CD14-positive monocyte (primary cell): ENCODE measurements at regions not wholly inside any gene's neighbourhood (a gene's known extent, or its start where the extent isn't known, plus 50 kb on each side); places are given as distances from the start of the nearest gene placed in this dataset.

Experiments used
- DNase-seq, 3 donors: peaks; one replicate each; pipeline ENCODE4 v3.0.0-alpha.2; 2011 to 2022
- H2AFZ ChIP-seq: 2 replicates; pipeline ENCODE4 v1.6.0; 2012; ENCODE audit warnings: mild to moderate bottlenecking, low read depth, low read length, inconsistent platforms; ENCODE audit not compliant: insufficient read depth, poor library complexity, severe bottlenecking
- H3K27ac ChIP-seq, 2 donors: 1 replicate in 1 of 2; 2 replicates in 1 of 2; pipeline ENCODE4 v1.5.1; 2012 to 2013; ENCODE audit warnings: low read length in 2 of 2, control low read depth in 1 of 2, inconsistent platforms in 1 of 2, low read depth in 1 of 2, mild to moderate bottlenecking in 1 of 2
- H3K27me3 ChIP-seq, 2 donors: one replicate each; pipeline versions ENCODE4 v1.6.0 to v1.6.1; 2011 to 2013; ENCODE audit warnings: low read length in 2 of 2; ENCODE audit not compliant: control insufficient read depth in 2 of 2, insufficient read depth in 2 of 2
- H3K36me3 ChIP-seq, 2 donors: replicated peaks in 1 of 2; 1 replicate in 1 of 2; 2 replicates in 1 of 2; pipeline versions ENCODE4 v1.5.1 to v1.6.1; 2012 to 2013; ENCODE audit warnings: low read length in 2 of 2, control low read depth in 1 of 2, inconsistent platforms in 1 of 2, mild to moderate bottlenecking in 1 of 2; ENCODE audit not compliant: insufficient read depth in 2 of 2, control insufficient read depth in 1 of 2
- H3K4me1 ChIP-seq, 2 donors: 1 replicate in 1 of 2; 2 replicates in 1 of 2; pipeline versions ENCODE4 v1.5.1 to v1.6.1; 2012 to 2013; ENCODE audit warnings: low read length in 2 of 2, control low read depth in 1 of 2, inconsistent platforms in 1 of 2, mild to moderate bottlenecking in 1 of 2, moderate library complexity in 1 of 2; ENCODE audit not compliant: insufficient read depth in 2 of 2, control insufficient read depth in 1 of 2
- H3K4me2 ChIP-seq: replicated peaks from 2 replicates; pipeline ENCODE3; 2012; ENCODE audit warnings: low read length, moderate library complexity, mild to moderate bottlenecking; ENCODE audit not compliant: poor library complexity, severe bottlenecking; ENCODE audit errors: extremely low read depth
- H3K4me3 ChIP-seq, 3 experiments: fragments of 200-600 bp in 1 of 3; sonication (generic) in 1 of 3; replicated peaks in 1 of 3; 1 replicate in 2 of 3; 2 replicates in 1 of 3; pipeline ENCODE4 v1.5.1; 2011 to 2013; ENCODE audit warnings: low read length in 3 of 3, mild to moderate bottlenecking in 3 of 3, control low read depth in 2 of 3, low read depth in 2 of 3, inconsistent platforms in 1 of 3, moderate library complexity in 1 of 3
- H3K79me2 ChIP-seq: 2 replicates; pipeline ENCODE4 v1.6.0; 2012; ENCODE audit warnings: mild to moderate bottlenecking, control low read depth, inconsistent platforms, low read length, moderate library complexity; ENCODE audit not compliant: insufficient read depth
- H3K9ac ChIP-seq: 2 replicates; pipeline ENCODE4 v1.6.0; 2017; ENCODE audit warnings: low read length, mild to moderate bottlenecking; ENCODE audit not compliant: insufficient read depth, poor library complexity, severe bottlenecking
- H3K9me3 ChIP-seq, 2 donors: replicated peaks in 1 of 2; 1 replicate in 1 of 2; 2 replicates in 1 of 2; pipeline versions ENCODE4 v1.5.1 to v1.6.1; 2012 to 2013; ENCODE audit warnings: low read length in 2 of 2, control low read depth in 1 of 2; ENCODE audit not compliant: control insufficient read depth in 1 of 2, insufficient read depth in 1 of 2
- H4K20me1 ChIP-seq: 2 replicates; pipeline ENCODE4 v1.6.0; 2012; ENCODE audit warnings: mild to moderate bottlenecking, low read length, control low read depth, moderate library complexity; ENCODE audit not compliant: insufficient read depth
- H3K27ac Mint-ChIP-seq, 7 donors: one replicate each; pipeline ENCODE4 v1.8.0; 2020; ENCODE audit warnings: mild to moderate bottlenecking in 7 of 7, mixed read lengths in 7 of 7, moderate library complexity in 6 of 7, inconsistent platforms in 2 of 7
- H3K27me3 Mint-ChIP-seq, 3 donors: one replicate each; pipeline ENCODE4 v1.8.0; 2021 to 2022; ENCODE audit warnings: low read depth in 3 of 3, mild to moderate bottlenecking in 3 of 3, mixed read lengths in 3 of 3, moderate library complexity in 3 of 3, inconsistent platforms in 1 of 3
- H3K36me3 Mint-ChIP-seq, 2 donors: one replicate each; pipeline ENCODE4 v1.8.0; 2020; ENCODE audit warnings: mixed read lengths in 2 of 2, inconsistent platforms in 1 of 2, mild to moderate bottlenecking in 1 of 2
- H3K4me1 Mint-ChIP-seq: one replicate; pipeline ENCODE4 v1.8.0; 2020; ENCODE audit warnings: mild to moderate bottlenecking, mixed read lengths
- H3K4me3 Mint-ChIP-seq, 2 donors: one replicate each; pipeline ENCODE4 v1.8.0; 2020; ENCODE audit warnings: mild to moderate bottlenecking in 2 of 2, mixed read lengths in 2 of 2, moderate library complexity in 1 of 2
- H3K9me3 Mint-ChIP-seq, 7 donors: one replicate each; pipeline ENCODE4 v1.8.0; 2020 to 2022; ENCODE audit warnings: mixed read lengths in 7 of 7, mild to moderate bottlenecking in 6 of 7, moderate library complexity in 6 of 7, inconsistent platforms in 2 of 7
- WGBS: methylation state at CpG from one replicate; pipeline ENCODE4 v1.1.5; 2013; ENCODE audit warnings: missing lambda C conversion rate; ENCODE audit not compliant: insufficient coverage; 5-methylcytosine and 5-hydroxymethylcytosine counted together
- intact Hi-C, 2 donors: fragments of 100-400 bp; cut with micrococcal nuclease; formaldehyde crosslinking; loops; one replicate each; pipeline versions ENCODE4 v1.15.0 to v1.15.1; 2023
- TF ChIP-seq, protein P1 (sequence below): fragments of 200-600 bp; IDR thresholded peaks from one replicate; pipeline ENCODE4 v1.8.0; 2022; ENCODE audit warnings: antibody characterized with exemption, mild to moderate bottlenecking

DNA sequence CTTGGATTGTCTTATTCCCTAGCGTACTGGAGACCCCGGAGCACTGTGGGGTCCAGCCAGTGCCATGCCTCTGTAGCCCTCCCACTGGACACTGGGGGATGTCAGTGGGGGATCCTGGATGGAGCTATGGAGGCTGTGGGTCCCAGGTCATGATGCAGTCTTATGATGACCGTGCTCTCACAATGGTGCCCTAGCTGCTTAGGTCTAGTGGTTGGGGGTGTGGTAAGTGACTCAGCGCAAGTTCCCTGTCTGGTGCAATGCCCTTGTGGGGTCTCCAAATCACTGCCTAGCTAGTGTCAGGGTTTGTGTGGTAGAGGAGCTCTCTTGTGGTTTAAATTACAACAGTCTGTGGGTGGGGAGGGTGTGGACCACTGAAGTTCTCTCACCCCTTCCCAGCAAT lies 135.4 kb downstream of the CDC5L start:
- Histone ChIP-seq H3K4me2 (no peak overlapping the region), H4K20me1 (no peaks in the 10 kb centered on the region), H3K9ac (no peak overlapping the region), H3K27me3 (peaks cover 4 to 23% of the 10 kb centered on the region in 2 donors), H2AFZ (no peak overlapping the region), H3K36me3 (no peaks in the 10 kb centered on the region), H3K4me1 (peaks cover 20 to 25% of the 10 kb centered on the region in 2 donors), H3K79me2 (no peaks in the 10 kb centered on the region), H3K27ac (no peak overlapping the region), H3K9me3 (peaks cover 0 to 8% of the 10 kb centered on the region in 2 donors), H3K4me3 (no peak overlapping the region)
- peaks cover 32% of the 10 kb centered on the region for H3K4me1 Mint-ChIP-seq
- H3K9me3 Mint-ChIP-seq, result peaks cover 8 to 27% (median 14%) of the 10 kb centered on the region in 7 donors
- peak in 2 of 3 donors; percentile 7 to 54 for DNase-seq
- no peak overlapping the region for H3K4me3 Mint-ChIP-seq
- intact Hi-C loops, result no loop called here
- TF ChIP-seq, protein P1, sequence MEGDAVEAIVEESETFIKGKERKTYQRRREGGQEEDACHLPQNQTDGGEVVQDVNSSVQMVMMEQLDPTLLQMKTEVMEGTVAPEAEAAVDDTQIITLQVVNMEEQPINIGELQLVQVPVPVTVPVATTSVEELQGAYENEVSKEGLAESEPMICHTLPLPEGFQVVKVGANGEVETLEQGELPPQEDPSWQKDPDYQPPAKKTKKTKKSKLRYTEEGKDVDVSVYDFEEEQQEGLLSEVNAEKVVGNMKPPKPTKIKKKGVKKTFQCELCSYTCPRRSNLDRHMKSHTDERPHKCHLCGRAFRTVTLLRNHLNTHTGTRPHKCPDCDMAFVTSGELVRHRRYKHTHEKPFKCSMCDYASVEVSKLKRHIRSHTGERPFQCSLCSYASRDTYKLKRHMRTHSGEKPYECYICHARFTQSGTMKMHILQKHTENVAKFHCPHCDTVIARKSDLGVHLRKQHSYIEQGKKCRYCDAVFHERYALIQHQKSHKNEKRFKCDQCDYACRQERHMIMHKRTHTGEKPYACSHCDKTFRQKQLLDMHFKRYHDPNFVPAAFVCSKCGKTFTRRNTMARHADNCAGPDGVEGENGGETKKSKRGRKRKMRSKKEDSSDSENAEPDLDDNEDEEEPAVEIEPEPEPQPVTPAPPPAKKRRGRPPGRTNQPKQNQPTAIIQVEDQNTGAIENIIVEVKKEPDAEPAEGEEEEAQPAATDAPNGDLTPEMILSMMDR, result no peak
- WGBS, result 50% methylated on average over 4 of the region's 4 CpGs
- no peak overlapping the region for H3K27ac Mint-ChIP-seq
- H3K27me3 Mint-ChIP-seq, result peaks cover 23 to 63% (median 24%) of the 10 kb centered on the region in 3 donors
- H3K36me3 Mint-ChIP-seq, result peaks cover 0 to 3% of the 10 kb centered on the region in 2 donors

DNA sequence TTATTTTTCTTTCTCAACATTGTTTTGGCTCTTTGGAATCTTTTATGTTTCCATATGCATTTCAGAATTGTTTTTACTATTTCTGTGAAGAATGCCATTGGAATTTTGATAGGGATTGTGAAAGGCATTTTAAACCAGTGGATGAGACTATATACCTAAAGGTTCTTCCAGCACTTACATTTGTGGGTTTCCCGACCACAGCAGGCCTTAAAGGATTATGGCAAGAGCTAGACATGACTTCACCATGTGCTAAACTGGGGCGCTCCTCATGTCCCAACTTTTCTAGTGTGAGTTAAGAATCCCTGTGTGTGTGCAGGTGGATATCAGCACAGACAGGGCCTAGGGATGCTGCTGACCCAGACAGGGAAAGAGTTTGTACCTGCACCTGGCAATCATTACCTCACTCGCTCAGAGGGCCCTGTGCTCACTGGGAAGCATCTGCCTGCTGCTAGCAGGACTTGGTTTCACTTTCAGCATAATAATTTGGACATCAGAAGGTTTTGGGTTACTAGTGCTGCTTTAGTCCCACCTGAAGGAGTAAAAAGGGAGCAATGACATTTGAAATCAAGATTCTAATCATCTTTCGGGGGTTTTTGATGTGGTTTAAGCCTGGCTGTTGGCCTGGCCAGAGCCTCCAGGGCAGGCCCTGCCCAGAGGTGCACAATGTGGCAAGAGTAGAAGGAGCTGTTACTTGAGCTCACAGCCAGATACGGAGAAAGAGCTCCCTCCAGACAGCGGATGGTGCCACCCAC lies 137.1 kb downstream of the CDC5L start:
- H3K9ac ChIP-seq, result no peak overlapping the region
- no peaks in the 10 kb centered on the region for H3K79me2 ChIP-seq
- 86% methylated on average over 6 of the region's 6 CpGs for WGBS
- H2AFZ ChIP-seq, result no peak overlapping the region
- no peak overlapping the region for H3K4me3 Mint-ChIP-seq
- no peak for DNase-seq
- H3K27me3 Mint-ChIP-seq, result peaks cover 25 to 61% (median 28%) of the 10 kb centered on the region in 3 donors
- peaks cover 4 to 28% of the 10 kb centered on the region in 2 donors for H3K27me3 ChIP-seq
- no peak overlapping the region for H3K4me3 ChIP-seq
- H3K9me3 Mint-ChIP-seq, result peaks cover 0 to 9% (median 6%) of the 10 kb centered on the region in 7 donors
- no peaks in the 10 kb centered on the region for H3K36me3 ChIP-seq
- TF ChIP-seq, protein P1, result no peak
- H3K4me1 ChIP-seq, result peaks cover 20 to 25% of the 10 kb centered on the region in 2 donors
- peaks cover 0 to 3% of the 10 kb centered on the region in 2 donors for H3K36me3 Mint-ChIP-seq
- intact Hi-C loops, result no loop called here
- H3K4me1 Mint-ChIP-seq, result peaks cover 34% of the 10 kb centered on the region
- no peak overlapping the region for H3K27ac ChIP-seq
- no peaks in the 10 kb centered on the region for H3K9me3 ChIP-seq
- no peaks in the 10 kb centered on the region for H4K20me1 ChIP-seq
- H3K4me2 ChIP-seq, result no peak overlapping the region
- H3K27ac Mint-ChIP-seq, result no peak overlapping the region
